ENCODE measurements at regions not wholly inside any gene's neighbourhood (a gene's known extent, or its start where the extent isn't known, plus 50 kb on each side); places are given as distances from the start of the nearest gene placed in this dataset.

DNA sequence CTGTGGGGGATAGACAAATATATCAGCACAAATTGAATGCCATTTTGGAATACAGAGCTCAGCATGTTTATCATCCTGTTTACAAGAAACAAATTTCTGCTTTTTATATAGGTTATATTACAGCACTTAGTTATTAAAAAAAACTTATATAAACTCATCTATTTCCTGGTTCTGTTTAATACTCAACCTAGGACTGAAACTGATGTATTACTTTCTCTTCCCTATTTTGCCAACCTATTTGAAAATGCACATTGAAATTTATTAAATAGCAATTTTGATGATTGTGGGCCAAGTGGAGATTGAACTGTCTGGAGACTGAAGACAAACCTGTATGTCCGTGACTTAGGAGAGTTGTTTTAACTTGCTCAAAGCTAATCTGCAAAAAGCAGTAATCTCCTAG is 288.3 kb upstream of the ANO3 start:
- Histone ChIP-seq H3K9me2 (ENCODE audit: insufficient read depth) (no peaks in the 10 kb centered on the region), H3K4me1 (ENCODE audit: insufficient read depth) (no peaks in the 10 kb centered on the region)
- WGBS, 2 experiments (ENCODE audit: low coverage in 1 of 2, low lambda C conversion rate in 2 of 2, missing lambda C conversion rate in 2 of 2): 91% methylated on average over 1 of the region's 1 CpG

DNA sequence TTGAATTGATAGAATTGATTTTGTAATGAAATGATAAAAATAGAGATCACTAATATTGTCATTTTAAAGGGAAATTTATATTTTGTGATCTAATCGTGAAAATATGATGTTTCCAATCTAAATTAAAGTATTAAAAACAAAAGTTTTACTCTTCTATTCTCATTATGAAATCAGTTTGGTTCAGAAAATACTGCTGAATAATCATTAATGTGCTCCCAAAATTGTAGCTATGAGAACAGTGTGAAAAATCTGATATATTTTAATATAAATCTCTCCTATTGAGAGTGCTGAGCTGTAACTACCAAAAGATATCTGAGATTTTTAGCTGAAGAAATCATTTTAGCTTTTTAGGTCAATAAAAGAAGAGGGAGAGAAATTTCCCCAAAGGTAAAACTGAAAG is 287.5 kb upstream of the ANO3 start:
- no peaks in the 10 kb centered on the region for H3K4me1 ChIP-seq (ENCODE audit: insufficient read depth)
- H3K27ac ChIP-seq: no peak overlapping the region
- H2AFZ ChIP-seq: no peak overlapping the region
- no peak overlapping the region for H3K9ac ChIP-seq
- H3K4me3 ChIP-seq: no peak overlapping the region
- H3F3A ChIP-seq (ENCODE audit: insufficient read depth): no peaks in the 10 kb centered on the region
- no peaks in the 10 kb centered on the region for H3K36me3 ChIP-seq (ENCODE audit: low read depth)
- no peaks in the 10 kb centered on the region for H3K9me3 ChIP-seq (ENCODE audit: low read depth)
- H3K9me2 ChIP-seq (ENCODE audit: insufficient read depth): no peaks in the 10 kb centered on the region
- TF ChIP-seq EZH2 (IDR thresholded peaks at IDR 0.05; ENCODE audit: insufficient read depth, poor library complexity, severe bottlenecking) (no peak), EZH2phosphoT487 (IDR thresholded peaks at IDR 0.05; ENCODE audit: insufficient read depth, low read depth) (no peak)
- no peak for DNase-seq
- no peaks in the 10 kb centered on the region for H4K20me1 ChIP-seq (ENCODE audit: insufficient read depth)
- H3K27me3 ChIP-seq (replicated peaks; ENCODE audit: insufficient read depth): no peaks in the 10 kb centered on the region
- in situ Hi-C loops (cut with MboI): no loop called here
- H3K4me2 ChIP-seq (ENCODE audit: unreplicated experiment): no peak overlapping the region
- WGBS, 2 experiments (ENCODE audit: low coverage in 1 of 2, low lambda C conversion rate in 2 of 2, missing lambda C conversion rate in 2 of 2): 86 to 90% methylated on average over 1 of the region's 1 CpG
- no peaks in the 10 kb centered on the region for H3K79me2 ChIP-seq (ENCODE audit: insufficient read depth)

More for the DNA sequence above, 288.3 kb upstream of the ANO3 start:
- no peak overlapping the region for H3K4me2 ChIP-seq (ENCODE audit: unreplicated experiment)
- no peak overlapping the region for H3K27ac ChIP-seq
- no peaks in the 10 kb centered on the region for H3K9me3 ChIP-seq (ENCODE audit: low read depth)
- no peaks in the 10 kb centered on the region for H3K36me3 ChIP-seq (ENCODE audit: low read depth)
- no peak for TF ChIP-seq EZH2phosphoT487 (IDR thresholded peaks at IDR 0.05; ENCODE audit: insufficient read depth, low read depth)
- no peak for TF ChIP-seq EZH2 (IDR thresholded peaks at IDR 0.05; ENCODE audit: insufficient read depth, poor library complexity, severe bottlenecking)
- H3K27me3 ChIP-seq (replicated peaks; ENCODE audit: insufficient read depth): no peaks in the 10 kb centered on the region
- no peaks in the 10 kb centered on the region for H3F3A ChIP-seq (ENCODE audit: insufficient read depth)
- DNase-seq: no peak
- H3K4me3 ChIP-seq: no peak overlapping the region
- no peaks in the 10 kb centered on the region for H4K20me1 ChIP-seq (ENCODE audit: insufficient read depth)
- H3K79me2 ChIP-seq (ENCODE audit: insufficient read depth): no peaks in the 10 kb centered on the region
- no peak overlapping the region for H3K9ac ChIP-seq
- H2AFZ ChIP-seq: no peak overlapping the region
- in situ Hi-C loops (cut with MboI): no loop called here

- H3K36me3 ChIP-seq (ENCODE audit: low read depth): no peaks in the 10 kb centered on the region
- H3K9ac ChIP-seq: no peak overlapping the region
- in situ Hi-C loops (cut with MboI): no loop called here
- TF ChIP-seq EZH2phosphoT487 (IDR thresholded peaks at IDR 0.05; ENCODE audit: insufficient read depth, low read depth) (no peak), EZH2 (IDR thresholded peaks at IDR 0.05; ENCODE audit: insufficient read depth, poor library complexity, severe bottlenecking) (no peak)
- no peak for DNase-seq
- H3K9me2 ChIP-seq (ENCODE audit: insufficient read depth): no peaks in the 10 kb centered on the region
- no peaks in the 10 kb centered on the region for H3K79me2 ChIP-seq (ENCODE audit: insufficient read depth)
- H2AFZ ChIP-seq: no peak overlapping the region
- H3K27me3 ChIP-seq (replicated peaks; ENCODE audit: insufficient read depth): no peaks in the 10 kb centered on the region
- H3K9me3 ChIP-seq (ENCODE audit: low read depth): no peaks in the 10 kb centered on the region
- H3F3A ChIP-seq (ENCODE audit: insufficient read depth): no peaks in the 10 kb centered on the region
- H4K20me1 ChIP-seq (ENCODE audit: insufficient read depth): no peaks in the 10 kb centered on the region
- no peak overlapping the region for H3K27ac ChIP-seq
- H3K4me1 ChIP-seq (ENCODE audit: insufficient read depth): no peaks in the 10 kb centered on the region
- H3K4me3 ChIP-seq: no peak overlapping the region
- no peak overlapping the region for H3K4me2 ChIP-seq (ENCODE audit: unreplicated experiment)
These were observed 286.8 kb upstream of the ANO3 start for GRCh38 chr11:26045082-26045481.

DNA sequence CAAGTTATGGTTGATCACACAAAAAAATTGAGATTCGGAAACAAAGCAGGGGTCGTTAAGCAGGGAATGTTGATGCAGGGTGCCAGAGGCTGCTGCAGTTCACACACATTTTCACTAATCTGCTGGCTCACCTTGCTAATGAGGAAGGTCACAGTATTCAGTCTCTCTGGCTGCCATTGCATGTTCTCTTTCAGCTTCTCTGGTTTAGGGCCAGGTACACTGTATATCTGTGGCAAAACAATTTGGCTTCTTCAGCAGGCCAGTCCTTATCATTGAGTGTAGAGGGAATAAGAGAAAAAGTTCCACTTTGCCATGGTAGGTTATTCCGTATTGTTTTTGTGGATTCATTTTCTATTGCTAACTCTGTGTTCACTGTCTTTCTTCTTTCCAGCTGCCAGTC is 283.7 kb upstream of the ANO3 start:
- H2AFZ ChIP-seq: no peak overlapping the region
- H3K27me3 ChIP-seq (replicated peaks; ENCODE audit: insufficient read depth): no peaks in the 10 kb centered on the region
- H3K4me1 ChIP-seq (ENCODE audit: insufficient read depth): no peaks in the 10 kb centered on the region
- TF ChIP-seq EZH2phosphoT487 (IDR thresholded peaks at IDR 0.05; ENCODE audit: insufficient read depth, low read depth) (no peak), EZH2 (IDR thresholded peaks at IDR 0.05; ENCODE audit: insufficient read depth, poor library complexity, severe bottlenecking) (no peak)
- no peaks in the 10 kb centered on the region for H3K9me3 ChIP-seq (ENCODE audit: low read depth)
- no peak overlapping the region for H3K9ac ChIP-seq
- no peak overlapping the region for H3K27ac ChIP-seq
- H3K9me2 ChIP-seq (ENCODE audit: insufficient read depth): no peaks in the 10 kb centered on the region
- H3K79me2 ChIP-seq (ENCODE audit: insufficient read depth): no peaks in the 10 kb centered on the region
- H4K20me1 ChIP-seq (ENCODE audit: insufficient read depth): no peaks in the 10 kb centered on the region
- H3F3A ChIP-seq (ENCODE audit: insufficient read depth): no peaks in the 10 kb centered on the region
- H3K36me3 ChIP-seq (ENCODE audit: low read depth): no peaks in the 10 kb centered on the region
- no peak overlapping the region for H3K4me2 ChIP-seq (ENCODE audit: unreplicated experiment)
- in situ Hi-C loops (cut with MboI): no loop called here
- no peak overlapping the region for H3K4me3 ChIP-seq
- 69 to 73% methylated on average over 3 of the region's 3 CpGs for WGBS, 2 experiments (ENCODE audit: low coverage in 1 of 2, low lambda C conversion rate in 2 of 2, missing lambda C conversion rate in 2 of 2)
- DNase-seq: no peak

- DNase-seq: no peak
- Histone ChIP-seq H3K79me2 (ENCODE audit: insufficient read depth) (no peaks in the 10 kb centered on the region), H3K9ac (no peak overlapping the region), H3K4me2 (ENCODE audit: unreplicated experiment) (no peak overlapping the region), H3K36me3 (ENCODE audit: low read depth) (no peaks in the 10 kb centered on the region), H3K9me3 (ENCODE audit: low read depth) (no peaks in the 10 kb centered on the region), H3K9me2 (ENCODE audit: insufficient read depth) (no peaks in the 10 kb centered on the region), H3K27me3 (replicated peaks; ENCODE audit: insufficient read depth) (no peaks in the 10 kb centered on the region), H3K4me3 (no peak overlapping the region), H3K4me1 (ENCODE audit: insufficient read depth) (no peaks in the 10 kb centered on the region), H3K27ac (no peak overlapping the region), H4K20me1 (ENCODE audit: insufficient read depth) (no peaks in the 10 kb centered on the region), H3F3A (ENCODE audit: insufficient read depth) (no peaks in the 10 kb centered on the region), H2AFZ (no peak overlapping the region)
- TF ChIP-seq EZH2phosphoT487 (IDR thresholded peaks at IDR 0.05; ENCODE audit: insufficient read depth, low read depth) (no peak), EZH2 (IDR thresholded peaks at IDR 0.05; ENCODE audit: insufficient read depth, poor library complexity, severe bottlenecking) (no peak)
- in situ Hi-C loops (cut with MboI): no loop called here
- WGBS, 2 experiments (ENCODE audit: low coverage in 1 of 2, low lambda C conversion rate in 2 of 2, missing lambda C conversion rate in 2 of 2): 45 to 57% methylated on average over 1 of the region's 1 CpG
These were observed 278.0 kb upstream of the ANO3 start for GRCh38 chr11:26053966-26054365.

Data from GM23248 (cell line).